ENCODE measurements at regions not wholly inside any gene's neighbourhood (a gene's known extent, or its start where the extent isn't known, plus 50 kb on each side); places are given as distances from the start of the nearest gene placed in this dataset.
"Not testable (repeated sequence)": the region's sequence is repeated elsewhere in the genome, so short reads cannot be mapped to it uniquely, and the experiment has no call there.

DNA sequence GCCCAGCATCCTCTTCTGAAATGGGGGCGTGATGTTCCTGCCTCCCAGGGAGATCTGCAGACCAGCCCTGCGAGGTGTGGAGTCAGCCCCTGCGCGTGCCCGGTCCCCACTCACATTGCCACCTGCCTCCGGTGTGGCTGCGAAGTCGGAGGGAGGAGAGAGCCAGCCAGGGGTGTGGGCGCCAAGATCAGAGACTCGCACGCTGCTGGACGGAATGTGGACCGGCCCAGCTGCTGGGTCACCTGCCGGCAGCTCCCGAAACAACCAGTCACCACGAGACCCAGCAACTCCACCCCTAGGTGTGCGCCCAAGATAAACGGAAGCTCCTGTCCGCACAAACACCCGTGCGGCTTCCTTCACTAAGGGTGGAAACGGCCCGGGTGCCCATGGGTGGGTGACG is 51.1 kb upstream of the EGFL7 start:
- DNase-seq: no peak

- DNase-seq: no peak
These were observed 51.6 kb upstream of the EGFL7 start for GRCh38 chr9:136611119-136611518.

DNA sequence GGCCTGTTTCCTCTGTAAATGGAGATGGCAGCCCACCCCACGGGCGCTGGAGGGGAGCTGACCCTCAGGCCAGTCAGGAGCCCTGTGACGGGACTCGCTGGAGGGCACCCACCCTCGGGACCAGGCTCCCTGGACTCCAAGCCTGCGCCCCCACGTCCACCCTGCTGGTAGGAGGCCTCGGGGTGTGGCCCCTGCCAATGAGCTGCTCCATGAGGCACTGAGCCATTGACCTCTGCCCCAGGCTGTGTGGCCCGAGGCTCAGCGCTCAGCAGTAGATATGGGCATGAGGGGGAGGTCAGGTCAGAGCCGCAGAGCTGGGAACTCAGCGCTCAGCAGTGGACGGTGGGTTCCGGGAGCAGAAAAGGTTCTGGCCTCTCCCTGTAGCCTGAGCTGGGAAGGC is 52.3 kb upstream of the EGFL7 start:
- DNase-seq: no peak

GRCh38 chr9:136609838-136610311 is 52.8 kb upstream of the EGFL7 start:
- no peak for DNase-seq

DNA sequence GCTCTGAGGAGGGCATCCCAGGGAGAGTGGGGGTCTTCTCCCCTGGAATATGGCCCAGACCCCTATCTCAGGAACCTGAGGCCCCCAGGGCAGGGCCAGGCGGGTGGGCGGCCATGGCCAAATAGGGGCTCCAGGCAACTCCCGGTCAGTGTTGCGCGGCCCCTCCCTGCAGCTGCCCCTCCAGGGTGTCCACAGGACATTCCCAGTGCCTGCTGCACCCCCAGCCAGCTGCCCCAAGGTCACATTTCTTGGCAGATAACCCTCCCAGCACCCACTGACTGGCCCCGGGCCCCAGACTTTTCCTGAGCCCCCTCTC is 53.6 kb upstream of the EGFL7 start:
- no peak for DNase-seq

GRCh38 chr9:136608348-136609159 is 54.2 kb upstream of the EGFL7 start:
- no peak for DNase-seq

DNA sequence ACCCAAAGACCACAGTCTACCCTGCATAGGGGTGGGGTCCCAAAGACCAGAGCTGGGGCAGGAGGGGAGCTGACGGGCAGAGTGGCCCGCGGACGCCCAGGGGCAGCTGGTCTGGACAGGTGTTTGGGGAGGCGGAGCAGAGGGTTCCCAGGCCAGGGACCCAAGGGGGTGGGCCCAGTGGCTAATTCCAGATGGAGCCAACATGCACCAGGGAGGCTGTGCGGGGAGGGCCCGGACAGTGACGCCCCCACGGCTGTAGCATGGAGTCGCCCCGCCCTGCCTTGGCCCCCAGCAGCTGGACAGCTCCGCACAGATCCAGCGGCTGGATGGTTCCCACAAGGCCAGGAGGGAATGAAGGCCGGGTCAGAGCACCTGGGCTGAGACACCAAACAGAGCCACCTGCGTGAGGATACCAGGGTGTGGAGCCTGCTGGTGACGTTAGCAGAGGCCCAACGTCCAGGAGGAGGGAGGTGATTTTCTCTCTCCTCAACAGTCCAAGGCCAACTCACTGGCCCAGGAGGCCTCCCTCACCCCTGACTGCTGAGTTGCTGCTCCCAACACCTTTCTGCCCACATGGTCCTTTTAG is 55.3 kb upstream of the EGFL7 start:
- no peak for DNase-seq

GRCh38 chr9:136606687-136607333 is 55.9 kb upstream of the EGFL7 start:
- DNase-seq: no peak

GRCh38 chr9:136605988-136606660 is 56.6 kb upstream of the EGFL7 start:
- DNase-seq: no peak

DNA sequence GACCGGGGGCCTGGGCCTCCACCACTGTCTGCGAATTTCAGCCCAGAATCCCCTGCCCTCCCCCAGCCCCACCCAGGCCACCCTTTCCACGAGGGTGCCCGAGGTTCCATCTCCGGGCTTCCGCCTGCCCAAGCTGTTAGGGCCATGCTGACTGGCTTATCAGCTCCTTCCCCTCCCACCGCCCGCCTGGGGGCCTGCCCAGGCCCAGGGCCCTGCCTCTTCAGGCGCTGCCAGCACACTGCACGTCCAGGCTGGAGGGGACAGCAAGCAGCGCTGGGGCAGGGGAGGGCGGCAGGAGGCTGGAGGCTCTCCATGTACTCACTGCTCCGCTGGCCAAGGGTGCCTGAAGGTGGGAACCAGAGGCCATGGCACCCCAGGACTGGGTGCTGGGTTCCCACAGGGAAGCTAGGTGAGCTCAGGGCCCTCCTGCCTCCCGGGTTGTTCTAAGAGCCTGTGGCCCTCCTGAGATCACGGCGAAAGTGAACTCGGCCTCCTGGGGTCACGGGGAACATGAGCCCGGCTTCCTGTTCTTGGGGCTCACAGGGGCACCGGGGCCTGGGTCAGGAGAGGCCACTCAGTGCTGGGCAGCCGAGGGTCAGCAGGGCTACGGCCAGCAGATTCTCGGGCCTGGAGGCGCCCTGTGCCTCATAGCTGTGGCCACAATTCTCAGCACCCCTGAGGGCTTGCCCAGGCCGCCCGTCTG is 57.7 kb upstream of the EGFL7 start:
- no peak for DNase-seq

GRCh38 chr9:136603901-136604814 is 58.3 kb upstream of the NOTCH1 start:
- no peak for DNase-seq

- no peak for DNase-seq
These were observed 57.4 kb upstream of the NOTCH1 start for GRCh38 chr9:136603216-136603615.

- DNase-seq: no peak
These were observed 56.5 kb upstream of the NOTCH1 start for GRCh38 chr9:136602193-136602885.

GRCh38 chr9:136601250-136601973 is 55.6 kb upstream of the NOTCH1 start:
- not testable (repeated sequence) for DNase-seq

GRCh38 chr9:136599811-136600660 is 54.2 kb upstream of the NOTCH1 start:
- DNase-seq: no peak

DNA sequence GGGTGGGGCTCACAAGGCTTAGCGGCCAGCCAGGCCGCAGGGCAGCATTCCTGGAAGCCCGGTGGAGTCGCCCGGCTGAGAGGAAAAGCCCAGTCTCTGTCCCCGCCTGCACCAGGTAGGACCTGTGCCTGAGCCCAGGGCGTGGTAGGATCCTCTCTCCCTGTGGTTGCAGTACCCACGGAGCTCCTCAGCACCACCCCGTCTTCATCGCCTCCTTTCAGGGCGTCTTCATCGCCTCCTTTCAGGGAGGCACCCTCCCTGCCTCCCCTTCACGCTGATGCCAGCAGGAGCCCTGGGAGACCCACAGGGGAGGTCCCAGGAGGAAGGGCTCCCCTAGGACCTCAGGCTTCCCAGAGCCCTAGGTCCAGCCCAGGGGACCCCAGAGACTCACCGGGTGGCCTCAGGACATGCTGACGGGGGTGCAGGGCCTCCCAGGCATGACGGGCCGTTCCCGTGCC is 53.3 kb upstream of the NOTCH1 start:
- DNase-seq: no peak

DNA sequence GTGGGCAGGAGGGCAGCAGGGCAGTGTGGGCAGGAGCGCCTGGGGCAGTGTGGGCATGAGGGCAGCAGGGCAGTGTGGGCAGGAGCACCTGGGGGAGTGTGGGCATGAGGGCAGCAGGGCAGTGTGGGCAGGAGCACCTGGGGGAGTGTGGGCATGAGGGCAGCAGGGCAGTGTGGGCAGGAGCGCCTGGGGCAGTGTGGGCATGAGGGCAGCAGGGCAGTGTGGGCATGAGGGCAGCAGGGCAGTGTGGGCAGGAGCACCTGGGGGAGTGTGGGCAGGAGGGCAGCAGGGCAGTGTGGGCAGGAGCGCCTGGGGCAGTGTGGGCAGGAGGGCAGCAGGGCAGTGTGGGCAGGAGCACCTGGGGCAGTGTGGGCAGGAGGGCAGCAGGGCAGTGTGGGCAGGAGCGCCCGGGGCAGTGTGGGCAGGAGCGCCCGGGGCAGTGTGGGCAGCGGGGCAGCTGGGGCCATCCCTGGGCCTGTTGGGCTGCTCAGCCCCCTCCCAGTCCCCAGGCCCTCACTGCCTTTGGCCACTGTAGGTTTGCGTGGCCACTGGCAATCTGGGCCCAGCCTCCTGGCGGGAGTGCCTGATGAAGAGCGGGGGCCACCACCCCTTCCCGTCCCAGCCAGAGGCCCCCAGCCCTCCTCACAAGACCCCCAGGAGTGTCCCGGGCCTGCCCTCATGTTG is 52.7 kb upstream of the NOTCH1 start:
- DNase-seq: not testable (repeated sequence)

GRCh38 chr9:136597965-136598364 is 52.1 kb upstream of the NOTCH1 start:
- no peak for DNase-seq
